PC-3 (cell line): ENCODE measurements at regions not wholly inside any gene's neighbourhood (a gene's known extent, or its start where the extent isn't known, plus 50 kb on each side); places are given as distances from the start of the nearest gene placed in this dataset.
"Not testable (repeated sequence)": the region's sequence is repeated elsewhere in the genome, so short reads cannot be mapped to it uniquely, and the experiment has no call there.

ENCODE experiments used
- ATAC-seq: fragments of 200-7000 bp; cut with Tn5 transposase; 2 replicates; pipeline ENCODE4 v1.9.1; 2020; ENCODE audit warnings: mild to moderate bottlenecking, moderate library complexity
- BruUV-seq: library from RNA; stranded (reverse); fragments of 400-500 nt; replicated peaks from 2 replicates; lab custom pipeline; 2021; lab: Mats Ljungman, UMichigan
- CTCF ChIA-PET: fragments of 300-600 bp; sonication (Branson Sonifier 250); formaldehyde crosslinking; loops from one replicate; lab custom pipeline; 2022; ENCODE audit warnings: antibody characterized with exemption; lab: Charles Lee
- POLR2A ChIA-PET: fragments of 300-600 bp; sonication (Branson Sonifier 250); formaldehyde crosslinking; loops from one replicate; lab custom pipeline; 2022; ENCODE audit warnings: antibody characterized with exemption; ENCODE audit not compliant: unreplicated experiment; lab: Charles Lee
- DNase-seq: peaks from one replicate; pipeline ENCODE4 v3.0.0-alpha.2; 2015
- H2AFZ ChIP-seq: fragments of 300-600 bp; sonication (generic); 2 replicates; pipeline ENCODE4 v1.6.0; 2016; ENCODE audit warnings: antibody characterized with exemption, low read length
- H3F3A ChIP-seq: fragments of 300-600 bp; sonication (generic); one replicate; pipeline ENCODE4 v1.6.0; 2017; ENCODE audit warnings: antibody characterized with exemption, low read length, control low read depth, mild to moderate bottlenecking; ENCODE audit not compliant: unreplicated experiment
- H3K27ac ChIP-seq: fragments of 300-600 bp; sonication (generic); 2 replicates; pipeline ENCODE4 v1.5.1; 2016; ENCODE audit warnings: mild to moderate bottlenecking, low read length
- H3K27me3 ChIP-seq: fragments of 300-600 bp; sonication (generic); 2 replicates; pipeline ENCODE4 v1.6.1; 2016; ENCODE audit warnings: low read length, mixed read lengths
- H3K36me3 ChIP-seq: fragments of 300-600 bp; sonication (generic); 2 replicates; pipeline ENCODE4 v1.6.1; 2016; ENCODE audit warnings: low read depth, mixed run types, low read length, mixed read lengths
- H3K4me1 ChIP-seq: fragments of 300-600 bp; sonication (generic); 2 replicates; pipeline ENCODE4 v1.5.1; 2016; ENCODE audit warnings: low read length; ENCODE audit not compliant: insufficient read depth
- H3K4me2 ChIP-seq: fragments of 300-600 bp; sonication (generic); 2 replicates; pipeline ENCODE4 v1.6.0; 2016; ENCODE audit warnings: low read length
- H3K4me3 ChIP-seq: fragments of 300-600 bp; sonication (generic); 2 replicates; pipeline ENCODE4 v1.5.1; 2016; ENCODE audit warnings: mild to moderate bottlenecking, low read length, mixed read lengths
- H3K79me2 ChIP-seq: fragments of 300-600 bp; sonication (generic); 2 replicates; pipeline ENCODE4 v1.6.1; 2017; ENCODE audit warnings: low read length, mixed read lengths
- H3K9ac ChIP-seq: fragments of 300-600 bp; sonication (generic); 2 replicates; pipeline ENCODE4 v1.6.0; 2016; ENCODE audit warnings: mild to moderate bottlenecking, low read length
- H3K9me2 ChIP-seq: fragments of 300-600 bp; sonication (generic); replicated peaks from 2 replicates; pipeline ENCODE4 v1.6.1; 2016; ENCODE audit warnings: mixed run types, low read length, mixed read lengths
- H3K9me3 ChIP-seq: fragments of 300-600 bp; sonication (generic); 2 replicates; pipeline ENCODE4 v1.6.1; 2016; ENCODE audit warnings: low read length, mixed read lengths
- H4K20me1 ChIP-seq: fragments of 300-600 bp; sonication (generic); 2 replicates; pipeline ENCODE4 v1.6.1; 2016; ENCODE audit warnings: low read length, mixed read lengths
- CTCF ChIP-seq: fragments of 300-600 bp; sonication (generic); conservative IDR thresholded peaks from 2 replicates; pipeline ENCODE4 v1.5.1; 2017; ENCODE audit warnings: antibody characterized with exemption, low read depth, mild to moderate bottlenecking, low read length
- EZH2 ChIP-seq: fragments of 300-600 bp; sonication (generic); IDR thresholded peaks from one replicate; pipeline ENCODE4 v1.6.1; 2017; ENCODE audit warnings: antibody characterized with exemption, mild to moderate bottlenecking, low read length; ENCODE audit not compliant: unreplicated experiment
- EZH2phosphoT487 ChIP-seq: fragments of 300-600 bp; sonication (generic); IDR thresholded peaks from 2 replicates; pipeline ENCODE4 v1.6.1; 2018; ENCODE audit warnings: mild to moderate bottlenecking, antibody characterized with exemption, low read length, borderline replicate concordance
- intact Hi-C: fragments of 100-400 bp; cut with micrococcal nuclease; formaldehyde crosslinking; loops from 2 replicates; pipeline ENCODE4 v1.9.0; 2023

DNA sequence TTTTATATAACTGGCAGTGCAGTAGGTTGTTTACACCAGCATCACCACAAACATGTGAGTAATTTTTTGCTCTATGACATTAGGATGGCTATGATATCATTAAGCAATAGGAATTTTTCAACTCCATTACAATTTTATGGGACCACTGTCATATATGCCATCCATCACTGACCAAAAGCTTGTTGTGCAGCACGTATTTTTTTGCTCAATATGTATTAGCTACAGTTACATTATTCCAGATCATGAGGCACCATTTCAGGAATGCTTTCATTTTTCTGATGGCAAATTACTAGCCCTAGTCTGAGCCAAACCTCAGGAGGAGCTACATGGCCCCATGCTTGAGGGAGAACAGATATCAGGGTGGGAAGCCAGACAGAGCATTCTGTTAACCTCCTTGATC is 56.8 kb upstream of the DCLK2 start:
- H3K9me2 ChIP-seq: no peaks in the 10 kb centered on the region
- no peak overlapping the region for H3K27ac ChIP-seq
- no peak overlapping the region for H2AFZ ChIP-seq
- no peak overlapping the region for H3K4me2 ChIP-seq
- intact Hi-C loops: no loop called here
- H3K27me3 ChIP-seq: no peaks in the 10 kb centered on the region
- H3F3A ChIP-seq: no peaks in the 10 kb centered on the region
- no peaks in the 10 kb centered on the region for H3K36me3 ChIP-seq
- no peak overlapping the region for H3K9ac ChIP-seq
- no TSS peak for BruUV-seq
- H3K4me3 ChIP-seq: no peak overlapping the region
- no peak for TF ChIP-seq EZH2phosphoT487
- no peak for TF ChIP-seq EZH2
- no peak for TF ChIP-seq CTCF
- H3K4me1 ChIP-seq: no peaks in the 10 kb centered on the region
- no peak for ATAC-seq
- CTCF ChIA-PET: no interaction called here
- H3K9me3 ChIP-seq: no peaks in the 10 kb centered on the region
- DNase-seq: no peak
- POLR2A ChIA-PET: no interaction called here
- H4K20me1 ChIP-seq: no peaks in the 10 kb centered on the region
- no peaks in the 10 kb centered on the region for H3K79me2 ChIP-seq

- Histone ChIP-seq H3K4me3 (no peak overlapping the region), H3K9me2 (no peaks in the 10 kb centered on the region), H3K4me2 (no peak overlapping the region), H3F3A (no peaks in the 10 kb centered on the region), H3K9me3 (no peaks in the 10 kb centered on the region), H3K36me3 (no peaks in the 10 kb centered on the region), H2AFZ (no peak overlapping the region), H3K4me1 (no peaks in the 10 kb centered on the region), H4K20me1 (no peaks in the 10 kb centered on the region), H3K27me3 (no peaks in the 10 kb centered on the region), H3K27ac (no peak overlapping the region), H3K79me2 (no peaks in the 10 kb centered on the region), H3K9ac (no peak overlapping the region)
- POLR2A ChIA-PET: no interaction called here
- no peak for ATAC-seq
- TF ChIP-seq EZH2 (no peak), EZH2phosphoT487 (no peak), CTCF (no peak)
- CTCF ChIA-PET: interaction anchor here (0.7 kb wide), 1 partner anchor 70 kb away, joined by 3 read pairs; no protein-coding TSS in a partner anchor
- BruUV-seq: no TSS peak
- DNase-seq: no peak
- intact Hi-C loops: no loop called here
These were observed 54.8 kb upstream of the DCLK2 start for GRCh38 chr4:150023489-150023888.

DNA sequence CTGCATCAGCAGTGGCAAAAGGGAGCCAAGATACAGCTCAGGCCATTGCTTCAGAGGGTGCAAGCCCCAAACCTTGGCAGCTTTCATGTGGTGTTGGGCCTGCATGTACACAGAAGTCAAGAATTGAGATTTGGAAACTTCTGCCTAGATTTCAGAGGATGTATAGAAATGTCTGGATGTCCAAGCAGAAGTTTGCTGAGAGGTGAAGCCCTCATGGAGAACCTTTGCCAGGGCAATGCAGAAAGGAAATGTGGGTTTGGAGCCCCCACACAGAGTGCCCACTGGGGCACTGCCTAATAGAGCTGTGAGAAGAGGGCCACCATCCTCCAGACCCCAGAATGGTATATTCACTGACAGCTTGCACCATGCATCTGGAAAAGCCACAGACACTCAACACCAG is 51.3 kb upstream of the DCLK2 start:
- CTCF ChIA-PET: not testable (repeated sequence)

More for the DNA sequence above, 51.3 kb upstream of the DCLK2 start:
- H3K27me3 ChIP-seq, H2AFZ ChIP-seq, H3K4me2 ChIP-seq, intact Hi-C loops, H3K4me3 ChIP-seq, H3K9me3 ChIP-seq, H3K79me2 ChIP-seq, H3F3A ChIP-seq, H3K9ac ChIP-seq, POLR2A ChIA-PET, H3K27ac ChIP-seq, DNase-seq, H3K4me1 ChIP-seq, H4K20me1 ChIP-seq, H3K36me3 ChIP-seq, ATAC-seq, H3K9me2 ChIP-seq, BruUV-seq: not testable (repeated sequence)
